Loucy (cell line): ENCODE measurements at regions not wholly inside any gene's neighbourhood (a gene's known extent, or its start where the extent isn't known, plus 50 kb on each side); places are given as distances from the start of the nearest gene placed in this dataset.
"Not testable (repeated sequence)": the region's sequence is repeated elsewhere in the genome, so short reads cannot be mapped to it uniquely, and the experiment has no call there.

Experiments used
- H2AFZ ChIP-seq: fragments of 200-600 bp; sonication (generic); 2 replicates; pipeline ENCODE4 v1.6.0; 2016; ENCODE audit warnings: antibody characterized with exemption, mild to moderate bottlenecking, low read length, moderate library complexity
- H3F3A ChIP-seq: fragments of 200-600 bp; 2 replicates; pipeline ENCODE4 v1.6.0; 2016; ENCODE audit warnings: antibody characterized with exemption, low read depth, mild to moderate bottlenecking
- H3K27me3 ChIP-seq: fragments of 200-600 bp; sonication (generic); 2 replicates; pipeline ENCODE4 v1.6.1; 2014; ENCODE audit warnings: low read length, mild to moderate bottlenecking; ENCODE audit not compliant: insufficient read depth, poor library complexity, severe bottlenecking
- H3K36me3 ChIP-seq: fragments of 200-600 bp; sonication (generic); 2 replicates; pipeline ENCODE4 v1.6.1; 2016; ENCODE audit warnings: low read length; ENCODE audit not compliant: insufficient read depth
- H3K4me1 ChIP-seq: fragments of 200-600 bp; sonication (generic); 2 replicates; pipeline ENCODE4 v1.5.1; 2014; ENCODE audit warnings: low read length, mild to moderate bottlenecking; ENCODE audit not compliant: insufficient read depth, poor library complexity, severe bottlenecking
- H3K4me2 ChIP-seq: fragments of 200-600 bp; sonication (generic); 2 replicates; pipeline ENCODE4 v1.6.0; 2014; ENCODE audit warnings: antibody characterized with exemption, low read length, low read depth, mild to moderate bottlenecking; ENCODE audit not compliant: poor library complexity, severe bottlenecking
- H3K4me3 ChIP-seq: fragments of 200-600 bp; sonication (generic); 2 replicates; pipeline ENCODE4 v1.5.1; 2014; ENCODE audit warnings: low read length, mild to moderate bottlenecking, mixed read lengths; ENCODE audit not compliant: poor library complexity, severe bottlenecking
- H3K79me2 ChIP-seq: fragments of 200-600 bp; sonication (generic); 2 replicates; pipeline ENCODE4 v1.6.1; 2014; ENCODE audit warnings: low read length; ENCODE audit not compliant: insufficient read depth
- H3K9ac ChIP-seq: fragments of 200-600 bp; sonication (generic); 2 replicates; pipeline ENCODE4 v1.6.0; 2014; ENCODE audit warnings: mild to moderate bottlenecking, low read depth, low read length, moderate library complexity; ENCODE audit not compliant: poor library complexity, severe bottlenecking
- H3K9me2 ChIP-seq: fragments of 200-600 bp; sonication (generic); replicated peaks from 2 replicates; pipeline ENCODE4 v1.6.1; 2016; ENCODE audit warnings: low read depth, low read length, mixed read lengths
- H3K9me3 ChIP-seq: fragments of 200-600 bp; sonication (generic); 2 replicates; pipeline ENCODE4 v1.6.1; 2014; ENCODE audit warnings: mild to moderate bottlenecking, antibody characterized with exemption, low read length, low read depth; ENCODE audit not compliant: insufficient read depth
- H4K20me1 ChIP-seq: fragments of 200-600 bp; sonication (generic); 2 replicates; pipeline ENCODE4 v1.6.0; 2014; ENCODE audit warnings: antibody characterized with exemption, low read length, mild to moderate bottlenecking; ENCODE audit not compliant: insufficient read depth, poor library complexity, severe bottlenecking
- EZH2phosphoT487 ChIP-seq: fragments of 200-600 bp; IDR thresholded peaks from 2 replicates; pipeline ENCODE4 v1.6.1; 2018; ENCODE audit warnings: antibody characterized with exemption, mild to moderate bottlenecking, moderate library complexity, borderline replicate concordance
- TF ChIP-seq, protein P1 (sequence below): fragments of 200-600 bp; sonication (generic); conservative IDR thresholded peaks from 2 replicates; pipeline ENCODE4 v1.5.1; 2014; ENCODE audit warnings: mild to moderate bottlenecking, antibody characterized with exemption, low read length

DNA sequence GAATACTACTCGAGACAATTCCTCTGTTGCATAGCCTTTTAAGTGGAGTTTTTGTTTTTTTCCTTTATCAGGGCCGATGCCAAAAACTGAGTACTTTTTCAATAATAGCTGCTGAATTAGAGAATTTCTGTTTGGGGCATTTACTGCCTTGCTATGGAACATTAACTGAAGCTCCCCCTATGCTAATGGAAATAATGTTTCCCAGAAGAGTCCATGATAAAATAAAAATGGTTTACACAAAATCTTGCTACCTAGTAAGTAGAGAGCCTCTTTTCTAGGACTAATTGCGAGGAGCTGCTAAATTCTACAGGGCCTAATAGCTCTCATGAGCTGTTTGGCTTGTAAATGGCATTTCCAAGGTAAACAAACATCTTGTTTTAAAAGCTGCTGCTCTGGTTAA is 128.2 kb upstream of the MYO10 start:
- H3K4me2 ChIP-seq = no peak overlapping the region
- no peak overlapping the region for H3K9ac ChIP-seq
- no peaks in the 10 kb centered on the region for H4K20me1 ChIP-seq
- H3F3A ChIP-seq = no peaks in the 10 kb centered on the region
- H3K79me2 ChIP-seq = no peaks in the 10 kb centered on the region
- no peaks in the 10 kb centered on the region for H3K4me1 ChIP-seq
- H3K36me3 ChIP-seq = no peaks in the 10 kb centered on the region
- H3K9me3 ChIP-seq = no peaks in the 10 kb centered on the region
- H3K9me2 ChIP-seq = no peaks in the 10 kb centered on the region
- TF ChIP-seq EZH2phosphoT487 = no peak
- TF ChIP-seq, protein P1, sequence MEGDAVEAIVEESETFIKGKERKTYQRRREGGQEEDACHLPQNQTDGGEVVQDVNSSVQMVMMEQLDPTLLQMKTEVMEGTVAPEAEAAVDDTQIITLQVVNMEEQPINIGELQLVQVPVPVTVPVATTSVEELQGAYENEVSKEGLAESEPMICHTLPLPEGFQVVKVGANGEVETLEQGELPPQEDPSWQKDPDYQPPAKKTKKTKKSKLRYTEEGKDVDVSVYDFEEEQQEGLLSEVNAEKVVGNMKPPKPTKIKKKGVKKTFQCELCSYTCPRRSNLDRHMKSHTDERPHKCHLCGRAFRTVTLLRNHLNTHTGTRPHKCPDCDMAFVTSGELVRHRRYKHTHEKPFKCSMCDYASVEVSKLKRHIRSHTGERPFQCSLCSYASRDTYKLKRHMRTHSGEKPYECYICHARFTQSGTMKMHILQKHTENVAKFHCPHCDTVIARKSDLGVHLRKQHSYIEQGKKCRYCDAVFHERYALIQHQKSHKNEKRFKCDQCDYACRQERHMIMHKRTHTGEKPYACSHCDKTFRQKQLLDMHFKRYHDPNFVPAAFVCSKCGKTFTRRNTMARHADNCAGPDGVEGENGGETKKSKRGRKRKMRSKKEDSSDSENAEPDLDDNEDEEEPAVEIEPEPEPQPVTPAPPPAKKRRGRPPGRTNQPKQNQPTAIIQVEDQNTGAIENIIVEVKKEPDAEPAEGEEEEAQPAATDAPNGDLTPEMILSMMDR = no peak
- no peak overlapping the region for H3K4me3 ChIP-seq
- no peak overlapping the region for H2AFZ ChIP-seq
- no peaks in the 10 kb centered on the region for H3K27me3 ChIP-seq

DNA sequence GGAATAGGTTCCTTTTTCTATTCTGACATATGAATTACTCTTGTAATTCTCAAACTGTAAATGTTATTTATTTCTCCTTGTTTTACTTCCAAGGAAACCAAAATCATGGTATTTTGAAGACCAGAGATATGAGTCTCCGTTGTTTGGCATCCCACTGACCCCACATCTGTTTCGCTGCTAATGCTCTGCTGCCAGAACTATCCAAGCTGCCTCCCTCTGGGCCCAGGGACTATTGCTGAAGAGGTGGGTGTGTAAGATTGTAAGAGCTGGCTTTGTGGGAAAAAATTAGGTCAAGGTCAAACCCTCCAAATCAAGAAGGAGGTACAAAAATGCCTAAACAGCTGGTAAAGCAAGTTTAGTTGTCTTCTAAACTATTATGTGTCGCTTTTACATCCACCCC is 129.4 kb upstream of the MYO10 start:
- Histone ChIP-seq H3K36me3 (no peaks in the 10 kb centered on the region), H4K20me1 (no peaks in the 10 kb centered on the region), H3K9ac (no peak overlapping the region), H3K9me3 (no peaks in the 10 kb centered on the region), H3K27me3 (no peaks in the 10 kb centered on the region), H3K79me2 (no peaks in the 10 kb centered on the region), H2AFZ (no peak overlapping the region), H3K4me3 (no peak overlapping the region), H3K4me2 (no peak overlapping the region), H3K9me2 (no peaks in the 10 kb centered on the region), H3F3A (no peaks in the 10 kb centered on the region), H3K4me1 (no peaks in the 10 kb centered on the region)
- no peak for TF ChIP-seq EZH2phosphoT487
- TF ChIP-seq, protein P1 = no peak

DNA sequence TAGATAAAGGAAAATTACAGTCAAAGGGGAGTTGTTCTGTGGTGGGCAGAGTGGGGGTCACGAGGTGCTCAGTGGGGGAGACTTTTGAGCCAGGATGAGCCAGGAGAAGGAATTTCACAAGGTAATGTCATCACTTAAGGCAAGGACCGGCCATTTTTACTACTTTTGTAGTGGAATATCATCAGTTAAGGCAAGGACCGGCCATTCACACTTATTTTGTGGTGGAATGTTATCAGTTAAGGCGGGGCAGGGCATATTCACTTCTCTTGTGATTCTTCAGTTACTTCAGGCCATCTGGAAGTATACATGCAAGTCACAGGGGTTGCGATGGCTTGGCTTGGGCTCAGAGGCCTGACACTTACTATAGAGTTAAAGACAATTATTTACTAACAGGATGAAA is 129.9 kb upstream of the MYO10 start:
- H2AFZ ChIP-seq, H3K79me2 ChIP-seq, H3K4me1 ChIP-seq, H3K9ac ChIP-seq, H3K9me2 ChIP-seq, H3K4me2 ChIP-seq, H3K9me3 ChIP-seq, H3K4me3 ChIP-seq, H3K27me3 ChIP-seq, H4K20me1 ChIP-seq, H3F3A ChIP-seq, H3K36me3 ChIP-seq: not testable (repeated sequence)

GRCh38 chr5:17067657-17068392 is 131.7 kb upstream of the MYO10 start:
- Histone ChIP-seq H3K4me1 (no peaks in the 10 kb centered on the region), H3K79me2 (no peaks in the 10 kb centered on the region), H3F3A (no peaks in the 10 kb centered on the region), H3K36me3 (no peaks in the 10 kb centered on the region), H3K27me3 (no peaks in the 10 kb centered on the region), H3K9ac (no peak overlapping the region), H3K4me2 (no peak overlapping the region), H3K9me2 (no peaks in the 10 kb centered on the region), H2AFZ (no peak overlapping the region), H4K20me1 (no peaks in the 10 kb centered on the region), H3K4me3 (no peak overlapping the region), H3K9me3 (no peaks in the 10 kb centered on the region)
- TF ChIP-seq, protein P1 = no peak
- no peak for TF ChIP-seq EZH2phosphoT487
